NCI-H187 treated with DMSO at 0.1 percent for 48 hours (cell line): ENCODE measurements at regions not wholly inside any gene's neighbourhood (a gene's known extent, or its start where the extent isn't known, plus 50 kb on each side); places are given as distances from the start of the nearest gene placed in this dataset.
"Not testable (repeated sequence)": the region's sequence is repeated elsewhere in the genome, so short reads cannot be mapped to it uniquely, and the experiment has no call there.

Source experiments
- DNase-seq: peaks from one replicate; lab custom pipeline; 2025; lab: John Stamatoyannopoulos, UW

GRCh38 chr20:52008874-52009273, 182.7 kb downstream of the ZFP64 start:
- DNase-seq, result no peak

GRCh38 chr20:52004715-52005114, 186.9 kb downstream of the ZFP64 start:
- DNase-seq, result no peak

GRCh38 chr20:52004018-52004417, 187.6 kb downstream of the ZFP64 start:
- no peak for DNase-seq

- no peak for DNase-seq
These were observed 188.2 kb downstream of the ZFP64 start for GRCh38 chr20:52003415-52003814.

GRCh38 chr20:52001999-52002666, 189.4 kb downstream of the ZFP64 start:
- no peak for DNase-seq

GRCh38 chr20:51997281-51997936, 194.2 kb downstream of the ZFP64 start:
- DNase-seq, result not testable (repeated sequence)

- no peak for DNase-seq
These were observed 193.2 kb upstream of the SALL4 start for GRCh38 chr20:51995551-51995951.

- no peak for DNase-seq
These were observed 192.6 kb upstream of the SALL4 start for GRCh38 chr20:51994751-51995417.

- DNase-seq, result no peak
These were observed 185.5 kb upstream of the SALL4 start for GRCh38 chr20:51987812-51988211.

GRCh38 chr20:51985013-51985415, 182.7 kb upstream of the SALL4 start:
- DNase-seq, result no peak

GRCh38 chr20:51980277-51980676, 178.0 kb upstream of the SALL4 start:
- no peak for DNase-seq

GRCh38 chr20:51979226-51979625, 176.9 kb upstream of the SALL4 start:
- no peak for DNase-seq

- DNase-seq, result no peak
These were observed 175.8 kb upstream of the SALL4 start for GRCh38 chr20:51978070-51978501.

- no peak for DNase-seq
These were observed 169.7 kb upstream of the SALL4 start for GRCh38 chr20:51972056-51972455.

GRCh38 chr20:51970858-51971257, 168.5 kb upstream of the SALL4 start:
- no peak for DNase-seq

- DNase-seq, result no peak
These were observed 166.9 kb upstream of the SALL4 start for GRCh38 chr20:51969191-51969590.

- no peak for DNase-seq
These were observed 165.8 kb upstream of the SALL4 start for GRCh38 chr20:51968151-51968550.

- no peak for DNase-seq
These were observed 164.1 kb upstream of the SALL4 start for GRCh38 chr20:51966296-51966971.

- no peak for DNase-seq
These were observed 159.8 kb upstream of the SALL4 start for GRCh38 chr20:51961964-51962761.

- DNase-seq, result no peak
These were observed 157.8 kb upstream of the SALL4 start for GRCh38 chr20:51960047-51960675.

- DNase-seq, result no peak
These were observed 156.8 kb upstream of the SALL4 start for GRCh38 chr20:51959066-51959542.
